ENCODE measurements at regions not wholly inside any gene's neighbourhood (a gene's known extent, or its start where the extent isn't known, plus 50 kb on each side); places are given as distances from the start of the nearest gene placed in this dataset.
"Not testable (repeated sequence)": the region's sequence is repeated elsewhere in the genome, so short reads cannot be mapped to it uniquely, and the experiment has no call there.

GRCh38 chr5:126002222-126002897 lies 420.8 kb upstream of the GRAMD2B start:
- no peak for DNase-seq

- no peak for DNase-seq
These were observed 419.9 kb upstream of the GRAMD2B start for GRCh38 chr5:126003309-126003708.

DNA sequence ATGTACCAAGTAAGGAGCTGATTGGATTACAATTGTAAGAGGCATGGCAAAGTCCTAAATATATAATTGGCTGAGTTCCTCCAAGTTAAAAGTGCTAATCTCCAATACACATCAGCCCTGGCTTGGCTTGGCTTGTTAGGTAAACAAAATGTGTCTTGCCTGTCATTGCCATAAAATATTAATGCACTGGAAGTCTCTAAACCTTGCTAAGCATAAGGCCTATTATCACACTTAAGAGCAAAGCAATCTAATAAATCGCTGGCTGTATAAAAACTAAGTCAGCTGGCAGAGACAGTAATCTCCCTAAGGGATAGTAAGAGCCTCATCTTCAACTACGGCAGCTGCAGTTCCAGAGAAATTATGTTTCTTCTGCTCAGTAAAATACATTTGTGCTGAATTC lies 418.6 kb upstream of the GRAMD2B start:
- no peak for DNase-seq

- DNase-seq, result no peak
These were observed 415.4 kb upstream of the GRAMD2B start for GRCh38 chr5:126007841-126008240.

DNA sequence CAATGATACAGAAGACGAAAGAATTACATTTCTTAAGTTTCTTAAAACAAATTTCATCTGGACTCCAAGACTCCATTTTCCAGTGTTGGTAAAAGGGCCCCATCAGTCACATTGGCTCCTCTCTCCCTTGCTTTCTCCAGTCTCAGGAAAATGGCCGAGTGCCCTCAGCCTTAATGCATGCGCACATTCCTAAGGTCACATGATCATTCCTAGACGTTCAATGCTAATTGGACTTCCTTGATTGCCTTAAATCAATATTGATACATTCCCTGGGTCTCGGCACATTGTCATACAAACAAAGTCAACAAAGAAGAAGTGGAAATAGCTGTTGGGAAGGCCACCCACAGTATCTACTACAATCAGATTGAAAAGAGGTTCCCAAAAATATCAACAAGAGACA lies 413.6 kb upstream of the GRAMD2B start:
- DNase-seq, result no peak

DNA sequence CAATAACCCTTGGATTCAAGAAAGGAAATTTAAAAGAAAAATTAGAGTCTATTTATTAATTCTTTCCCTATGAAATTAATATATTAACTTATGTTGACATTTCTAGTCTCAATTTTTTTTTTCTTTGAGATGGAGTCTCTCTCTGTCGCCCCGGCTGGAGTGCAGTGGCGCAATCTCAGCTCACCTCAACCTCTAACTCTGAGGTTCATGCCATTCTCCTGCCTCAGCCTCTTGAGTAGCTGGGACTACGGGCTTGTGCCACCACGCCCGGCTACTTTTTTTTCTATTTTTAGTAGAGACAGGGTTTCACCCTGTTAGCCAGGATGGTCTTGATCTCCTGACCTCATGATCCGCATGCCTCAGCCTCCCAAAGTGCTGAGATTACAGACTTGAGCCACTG lies 411.7 kb upstream of the GRAMD2B start:
- not testable (repeated sequence) for DNase-seq

GRCh38 chr5:126014676-126015075 lies 408.5 kb upstream of the GRAMD2B start:
- DNase-seq, result no peak

- DNase-seq, result no peak
These were observed 407.7 kb upstream of the GRAMD2B start for GRCh38 chr5:126015235-126016181.

- no peak for DNase-seq
These were observed 407.0 kb upstream of the GRAMD2B start for GRCh38 chr5:126016256-126016655.

DNA sequence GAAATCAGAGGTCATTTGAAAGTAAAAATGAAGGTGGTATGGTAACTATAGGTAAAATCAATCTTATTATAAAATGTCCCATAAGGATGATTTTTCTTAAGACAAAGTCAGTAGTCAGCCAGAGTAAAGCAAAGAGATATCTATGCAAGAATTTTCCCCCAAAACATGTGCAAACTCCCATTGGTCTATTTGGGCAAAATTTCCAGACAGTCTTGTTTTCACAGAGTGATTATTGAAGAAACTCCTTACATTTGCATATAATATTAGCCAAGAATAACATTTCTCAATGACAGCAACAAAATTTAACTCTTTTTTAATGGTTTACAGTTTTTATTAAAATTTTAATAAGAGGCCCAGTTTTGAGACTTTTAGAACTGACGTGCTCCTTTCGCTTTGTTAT lies 406.1 kb upstream of the GRAMD2B start:
- DNase-seq, result no peak

GRCh38 chr5:126020770-126021169 lies 402.4 kb upstream of the GRAMD2B start:
- DNase-seq, result no peak

- no peak for DNase-seq
These were observed 399.2 kb upstream of the GRAMD2B start for GRCh38 chr5:126023994-126024441.

- no peak for DNase-seq
These were observed 396.1 kb upstream of the GRAMD2B start for GRCh38 chr5:126027149-126027548.

- DNase-seq, result no peak
These were observed 395.6 kb upstream of the GRAMD2B start for GRCh38 chr5:126027652-126028051.

- no peak for DNase-seq
These were observed 394.9 kb upstream of the GRAMD2B start for GRCh38 chr5:126028336-126028735.

GRCh38 chr5:126029282-126029681 lies 393.9 kb upstream of the GRAMD2B start:
- DNase-seq, result not testable (repeated sequence)

GRCh38 chr5:126030698-126031097 lies 392.5 kb upstream of the GRAMD2B start:
- DNase-seq, result no peak

DNA sequence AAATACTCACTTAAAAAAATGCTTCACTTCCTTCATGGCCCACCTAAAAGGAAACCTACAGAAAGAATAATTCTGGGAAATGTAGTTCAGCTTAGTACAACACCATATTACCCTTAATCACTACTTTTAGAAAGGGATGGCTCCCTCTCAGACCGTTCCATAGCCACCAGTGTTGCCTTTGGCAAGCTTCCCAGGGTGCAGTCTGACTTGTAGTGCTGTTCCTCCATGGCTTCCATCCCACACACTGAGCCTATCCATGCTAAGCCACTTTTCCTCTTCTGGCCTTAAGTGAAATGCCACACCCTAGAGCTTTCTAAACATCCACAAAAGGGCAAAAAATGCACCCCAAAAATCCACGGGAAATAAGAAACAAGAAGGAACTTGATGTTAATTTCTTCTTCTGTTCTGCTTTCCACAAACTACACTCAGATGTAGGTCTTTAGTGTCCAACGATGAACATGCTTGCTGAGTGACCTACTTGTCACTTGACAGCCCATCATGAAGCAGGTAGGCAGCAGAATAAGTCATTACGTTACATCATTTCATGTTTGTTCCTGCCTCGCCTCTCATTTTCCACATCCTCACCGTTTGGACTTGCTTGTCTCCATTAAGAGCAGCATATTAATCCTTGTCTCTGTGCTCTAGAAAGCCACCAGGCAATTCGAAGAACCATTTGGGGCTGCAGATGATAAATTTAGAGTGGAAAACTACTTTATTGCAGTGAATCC lies 391.1 kb upstream of the GRAMD2B start:
- DNase-seq, result no peak

DNA sequence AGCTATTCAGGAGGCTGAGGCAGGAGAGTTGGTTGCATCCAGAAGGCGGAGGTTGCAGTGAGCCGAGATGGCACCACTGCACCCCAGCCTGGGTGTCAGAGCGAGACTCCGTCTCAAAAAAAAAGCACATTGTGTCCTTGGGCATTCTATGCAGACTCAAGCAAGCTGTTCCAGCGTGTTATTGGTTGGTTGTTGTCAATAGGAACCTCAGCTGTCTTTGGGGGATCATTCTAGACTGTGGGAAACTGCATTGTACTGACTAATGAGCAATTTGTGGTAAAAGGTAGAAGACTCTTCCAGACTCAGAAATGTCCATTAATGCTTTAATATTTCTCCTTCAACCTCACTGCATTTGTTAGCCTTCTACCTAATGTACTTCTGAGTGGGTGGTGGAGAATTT lies 379.5 kb upstream of the GRAMD2B start:
- no peak for DNase-seq

- no peak for DNase-seq
These were observed 379.0 kb upstream of the GRAMD2B start for GRCh38 chr5:126044111-126044668.

GRCh38 chr5:126044931-126045565 lies 378.2 kb upstream of the GRAMD2B start:
- DNase-seq, result no peak

DNA sequence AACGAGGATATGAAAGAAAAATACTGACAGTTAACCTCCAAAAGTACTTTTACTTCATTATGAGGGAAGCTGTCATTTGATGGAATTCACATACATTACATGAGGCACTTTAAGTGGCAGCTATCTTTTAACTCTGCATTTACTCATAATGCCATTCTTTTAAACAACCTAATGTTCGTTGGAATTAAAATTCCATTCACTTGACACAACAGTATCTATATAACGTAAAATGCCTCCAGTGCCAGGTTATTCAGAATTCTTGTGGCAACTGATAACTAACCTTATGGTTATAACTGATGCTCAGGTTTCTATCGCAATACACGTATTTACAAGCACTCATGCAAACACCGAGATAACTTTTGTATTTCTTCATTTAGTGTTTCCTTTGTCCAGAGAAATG lies 376.9 kb upstream of the GRAMD2B start:
- DNase-seq, result no peak
